ENCODE measurements at regions not wholly inside any gene's neighbourhood (a gene's known extent, or its start where the extent isn't known, plus 50 kb on each side); places are given as distances from the start of the nearest gene placed in this dataset.

DNA sequence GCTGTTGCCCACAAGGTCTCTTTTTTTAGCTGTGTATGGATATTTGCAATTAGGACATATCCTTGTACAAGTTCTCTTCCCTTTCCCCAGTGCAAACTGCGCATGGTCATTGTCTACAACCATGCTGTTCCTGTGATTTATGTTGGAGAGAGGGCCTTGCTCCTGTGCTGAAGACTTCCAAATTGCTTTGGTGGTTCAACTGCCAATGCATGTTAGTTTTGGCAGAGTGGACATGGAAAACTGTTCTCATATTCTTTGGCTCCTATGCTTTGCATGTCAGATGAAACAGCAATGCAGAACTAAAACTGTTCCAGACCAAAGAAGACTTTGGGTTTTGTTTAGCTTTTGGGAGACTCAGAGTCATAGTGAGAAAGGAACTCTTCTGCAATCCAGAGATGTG is 148.8 kb upstream of the EDNRA start:
- H2AFZ ChIP-seq (ENCODE audit: insufficient read depth, low read length, poor library complexity): no peak overlapping the region
- H3K9ac ChIP-seq (ENCODE audit: low read length): no peak overlapping the region
- no peak overlapping the region for H4K91ac ChIP-seq (ENCODE audit: low read depth, low read length)
- no peak overlapping the region for H3K4me3 ChIP-seq (ENCODE audit: low read depth, low read length)
- no peaks in the 10 kb centered on the region for H3K4me1 ChIP-seq (ENCODE audit: control insufficient read depth in 1 of 2, insufficient read depth in 2 of 2, low read length in 2 of 2)
- no peak overlapping the region for H3K4me2 ChIP-seq (ENCODE audit: low read length)
- no peak overlapping the region for H2AK5ac ChIP-seq (ENCODE audit: low read length)
- H3K36me3 ChIP-seq (ENCODE audit: control insufficient read depth in 1 of 2, insufficient read depth in 2 of 2, low read length in 2 of 2): no peaks in the 10 kb centered on the region
- no peaks in the 10 kb centered on the region for H3K79me2 ChIP-seq (ENCODE audit: control insufficient read depth, insufficient read depth, low read length, poor library complexity)
- no CpG with 5 or more reads among the region's 1 CpG for WGBS (ENCODE audit: extremely low coverage, insufficient coverage, insufficient read length)
- no peak overlapping the region for H2BK120ac ChIP-seq (ENCODE audit: insufficient read depth, low read length, poor library complexity)
- H3K9me3 ChIP-seq (ENCODE audit: insufficient read depth, low read depth, low read length): no peaks in the 10 kb centered on the region
- H2BK5ac ChIP-seq (ENCODE audit: low read depth, low read length, poor library complexity): no peak overlapping the region
- no peaks in the 10 kb centered on the region for H3K27me3 ChIP-seq (ENCODE audit: insufficient read depth, low read length)
- no peak overlapping the region for H3K4ac ChIP-seq (ENCODE audit: low read depth, low read length)
- H2BK12ac ChIP-seq (ENCODE audit: low read length): no peak overlapping the region
- no peak overlapping the region for H3K27ac ChIP-seq (ENCODE audit: low read depth, low read length)
- no peaks in the 10 kb centered on the region for H3K79me1 ChIP-seq (ENCODE audit: low read length)
- H3K14ac ChIP-seq (ENCODE audit: low read length): no peak overlapping the region
- H4K8ac ChIP-seq (ENCODE audit: low read depth, low read length): no peak overlapping the region
- H3K23ac ChIP-seq (ENCODE audit: low read length): no peak overlapping the region
- DNase-seq: no peak
- no peak overlapping the region for H4K12ac ChIP-seq (ENCODE audit: low read depth, low read length)
- no peak overlapping the region for H3K18ac ChIP-seq (ENCODE audit: low read length)

GRCh38 chr4:147334478-147334877 is 146.4 kb upstream of the EDNRA start:
- H3K14ac ChIP-seq (ENCODE audit: low read length): no peak overlapping the region

GRCh38 chr4:147335183-147335582 is 145.7 kb upstream of the EDNRA start:
- no peaks in the 10 kb centered on the region for H3K9me3 ChIP-seq (ENCODE audit: insufficient read depth, low read depth, low read length)
- no peaks in the 10 kb centered on the region for H3K4me1 ChIP-seq (ENCODE audit: control insufficient read depth in 1 of 2, insufficient read depth in 2 of 2, low read length in 2 of 2)
- no peak overlapping the region for H3K14ac ChIP-seq (ENCODE audit: low read length)
- H2AK5ac ChIP-seq (ENCODE audit: low read length): no peak overlapping the region
- no peaks in the 10 kb centered on the region for H3K79me1 ChIP-seq (ENCODE audit: low read length)
- no peak overlapping the region for H2BK5ac ChIP-seq (ENCODE audit: low read depth, low read length, poor library complexity)
- H4K91ac ChIP-seq (ENCODE audit: low read depth, low read length): no peak overlapping the region
- H2BK12ac ChIP-seq (ENCODE audit: low read length): no peak overlapping the region
- H4K8ac ChIP-seq (ENCODE audit: low read depth, low read length): no peak overlapping the region
- H3K18ac ChIP-seq (ENCODE audit: low read length): no peak overlapping the region
- H2BK120ac ChIP-seq (ENCODE audit: insufficient read depth, low read length, poor library complexity): no peak overlapping the region
- no peak overlapping the region for H3K4ac ChIP-seq (ENCODE audit: low read depth, low read length)
- no peak overlapping the region for H3K9ac ChIP-seq (ENCODE audit: low read length)
- no peak overlapping the region for H4K12ac ChIP-seq (ENCODE audit: low read depth, low read length)
- H3K23ac ChIP-seq (ENCODE audit: low read length): no peak overlapping the region
- no peaks in the 10 kb centered on the region for H3K36me3 ChIP-seq (ENCODE audit: control insufficient read depth in 1 of 2, insufficient read depth in 2 of 2, low read length in 2 of 2)
- DNase-seq: no peak
- WGBS (ENCODE audit: extremely low coverage, insufficient coverage, insufficient read length): no CpG with 5 or more reads among the region's 1 CpG
- no peak overlapping the region for H3K4me3 ChIP-seq (ENCODE audit: low read depth, low read length)
- H3K4me2 ChIP-seq (ENCODE audit: low read length): no peak overlapping the region
- H3K79me2 ChIP-seq (ENCODE audit: control insufficient read depth, insufficient read depth, low read length, poor library complexity): no peaks in the 10 kb centered on the region
- no peak overlapping the region for H3K27ac ChIP-seq (ENCODE audit: low read depth, low read length)
- no peaks in the 10 kb centered on the region for H3K27me3 ChIP-seq (ENCODE audit: insufficient read depth, low read length)
- H2AFZ ChIP-seq (ENCODE audit: insufficient read depth, low read length, poor library complexity): no peak overlapping the region

More at GRCh38 chr4:147334478-147334877, 146.4 kb upstream of the EDNRA start:
- H2BK12ac ChIP-seq (ENCODE audit: low read length): no peak overlapping the region
- no peak overlapping the region for H2BK120ac ChIP-seq (ENCODE audit: insufficient read depth, low read length, poor library complexity)
- no peak overlapping the region for H3K23ac ChIP-seq (ENCODE audit: low read length)
- H3K9ac ChIP-seq (ENCODE audit: low read length): no peak overlapping the region
- H3K4ac ChIP-seq (ENCODE audit: low read depth, low read length): no peak overlapping the region
- H4K91ac ChIP-seq (ENCODE audit: low read depth, low read length): no peak overlapping the region
- no peak overlapping the region for H3K4me3 ChIP-seq (ENCODE audit: low read depth, low read length)
- WGBS (ENCODE audit: extremely low coverage, insufficient coverage, insufficient read length): no CpG with 5 or more reads among the region's 1 CpG
- no peak overlapping the region for H4K8ac ChIP-seq (ENCODE audit: low read depth, low read length)
- H3K79me1 ChIP-seq (ENCODE audit: low read length): no peaks in the 10 kb centered on the region
- no peak overlapping the region for H3K18ac ChIP-seq (ENCODE audit: low read length)
- no peaks in the 10 kb centered on the region for H3K79me2 ChIP-seq (ENCODE audit: control insufficient read depth, insufficient read depth, low read length, poor library complexity)
- no peak overlapping the region for H2AFZ ChIP-seq (ENCODE audit: insufficient read depth, low read length, poor library complexity)
- H2BK5ac ChIP-seq (ENCODE audit: low read depth, low read length, poor library complexity): no peak overlapping the region
- no peaks in the 10 kb centered on the region for H3K4me1 ChIP-seq (ENCODE audit: control insufficient read depth in 1 of 2, insufficient read depth in 2 of 2, low read length in 2 of 2)
- no peaks in the 10 kb centered on the region for H3K36me3 ChIP-seq (ENCODE audit: control insufficient read depth in 1 of 2, insufficient read depth in 2 of 2, low read length in 2 of 2)
- no peaks in the 10 kb centered on the region for H3K9me3 ChIP-seq (ENCODE audit: insufficient read depth, low read depth, low read length)
- no peak overlapping the region for H3K4me2 ChIP-seq (ENCODE audit: low read length)
- no peak overlapping the region for H4K12ac ChIP-seq (ENCODE audit: low read depth, low read length)
- DNase-seq: no peak
- no peak overlapping the region for H3K27ac ChIP-seq (ENCODE audit: low read depth, low read length)
- no peaks in the 10 kb centered on the region for H3K27me3 ChIP-seq (ENCODE audit: insufficient read depth, low read length)
- no peak overlapping the region for H2AK5ac ChIP-seq (ENCODE audit: low read length)

GRCh38 chr4:147336252-147336651 is 144.6 kb upstream of the EDNRA start:
- H3K4ac ChIP-seq (ENCODE audit: low read depth, low read length): no peak overlapping the region
- no peaks in the 10 kb centered on the region for H3K36me3 ChIP-seq (ENCODE audit: control insufficient read depth in 1 of 2, insufficient read depth in 2 of 2, low read length in 2 of 2)
- H3K4me3 ChIP-seq (ENCODE audit: low read depth, low read length): no peak overlapping the region
- H3K18ac ChIP-seq (ENCODE audit: low read length): no peak overlapping the region
- DNase-seq: no peak
- H3K9ac ChIP-seq (ENCODE audit: low read length): no peak overlapping the region
- H2BK120ac ChIP-seq (ENCODE audit: insufficient read depth, low read length, poor library complexity): no peak overlapping the region
- H4K91ac ChIP-seq (ENCODE audit: low read depth, low read length): no peak overlapping the region
- no peaks in the 10 kb centered on the region for H3K27me3 ChIP-seq (ENCODE audit: insufficient read depth, low read length)
- no peaks in the 10 kb centered on the region for H3K79me1 ChIP-seq (ENCODE audit: low read length)
- H3K4me1 ChIP-seq (ENCODE audit: control insufficient read depth in 1 of 2, insufficient read depth in 2 of 2, low read length in 2 of 2): no peaks in the 10 kb centered on the region
- H2BK5ac ChIP-seq (ENCODE audit: low read depth, low read length, poor library complexity): no peak overlapping the region
- no peak overlapping the region for H3K14ac ChIP-seq (ENCODE audit: low read length)
- H3K27ac ChIP-seq (ENCODE audit: low read depth, low read length): no peak overlapping the region
- H2AFZ ChIP-seq (ENCODE audit: insufficient read depth, low read length, poor library complexity): no peak overlapping the region
- no peak overlapping the region for H2BK12ac ChIP-seq (ENCODE audit: low read length)
- no CpG with 5 or more reads among the region's 2 CpGs for WGBS (ENCODE audit: extremely low coverage, insufficient coverage, insufficient read length)
- H3K4me2 ChIP-seq (ENCODE audit: low read length): no peak overlapping the region
- H2AK5ac ChIP-seq (ENCODE audit: low read length): no peak overlapping the region
- no peak overlapping the region for H4K8ac ChIP-seq (ENCODE audit: low read depth, low read length)
- no peaks in the 10 kb centered on the region for H3K79me2 ChIP-seq (ENCODE audit: control insufficient read depth, insufficient read depth, low read length, poor library complexity)
- H4K12ac ChIP-seq (ENCODE audit: low read depth, low read length): no peak overlapping the region
- no peak overlapping the region for H3K23ac ChIP-seq (ENCODE audit: low read length)
- H3K9me3 ChIP-seq (ENCODE audit: insufficient read depth, low read depth, low read length): no peaks in the 10 kb centered on the region
